Ramos (cell line): ENCODE measurements at regions not wholly inside any gene's neighbourhood (a gene's known extent, or its start where the extent isn't known, plus 50 kb on each side); places are given as distances from the start of the nearest gene placed in this dataset.

Experiments used
- in situ Hi-C: fragments of 300-500 bp; cut with MboI; formaldehyde crosslinking; loops from one replicate; pipeline ENCODE4 v1.14.3; 2022; ENCODE audit warnings: low sequenced_read_pairs; ENCODE audit not compliant: unreplicated experiment

DNA sequence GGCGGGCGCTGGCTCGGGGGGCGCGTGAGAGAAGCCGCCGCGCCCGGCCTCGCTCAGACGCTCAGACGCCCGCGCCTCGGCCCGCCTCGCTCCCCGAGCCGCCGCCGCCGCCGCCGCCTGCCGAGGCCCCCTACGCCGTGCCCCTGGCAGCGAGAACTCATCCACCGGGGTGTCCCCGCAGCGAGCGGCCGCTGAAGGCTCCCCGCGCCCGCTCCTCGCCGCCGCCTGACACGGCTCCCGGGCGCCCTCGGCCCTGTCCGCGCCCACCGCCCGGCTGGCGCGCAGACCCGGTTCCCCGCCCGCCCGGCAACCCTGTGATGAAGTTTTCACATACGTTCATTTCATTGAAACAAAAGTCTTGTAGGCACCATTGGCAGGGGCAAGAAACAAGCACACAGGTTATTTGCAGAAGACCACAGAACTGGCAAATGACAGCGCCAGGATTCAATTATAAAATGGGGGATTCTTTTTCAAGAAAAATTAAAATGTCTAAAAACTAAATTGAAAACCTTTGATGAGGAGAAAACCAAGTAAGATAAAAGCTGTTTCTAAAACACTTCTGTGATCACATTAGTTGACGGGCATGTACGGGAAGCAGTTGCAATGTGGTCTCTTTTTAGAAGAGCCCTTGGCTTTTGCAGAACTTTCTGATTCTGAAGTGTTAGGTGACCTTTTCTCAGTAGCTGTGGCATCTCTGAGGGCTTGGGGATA, 50.5 kb upstream of the TUBA3D start:
- in situ Hi-C loops, result no loop called here

DNA sequence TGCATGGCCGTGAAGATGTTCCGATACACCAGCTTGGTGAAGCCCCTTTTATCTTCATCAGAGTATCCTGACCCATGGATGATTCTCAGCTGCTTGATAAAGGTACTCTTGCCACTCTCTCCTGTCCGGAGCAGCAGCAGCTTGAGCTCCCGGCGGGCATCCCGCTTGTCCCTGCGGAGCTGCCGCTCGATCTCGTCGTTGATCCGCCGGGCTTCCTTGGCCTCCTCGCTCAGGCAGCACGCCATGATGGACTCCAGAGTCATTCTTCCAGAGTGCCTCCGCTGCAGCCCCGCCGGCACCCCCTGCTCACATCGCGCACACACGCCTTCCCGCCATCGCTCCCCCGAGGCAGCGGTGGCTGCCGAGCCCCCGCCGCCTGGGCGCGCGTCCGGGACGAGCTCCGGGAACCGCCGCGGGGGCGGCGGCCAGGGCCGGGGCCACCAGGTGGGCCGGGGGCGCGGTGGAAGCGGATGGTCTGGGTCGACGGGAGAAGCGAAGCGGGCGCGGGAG, 51.3 kb upstream of the TUBA3D start:
- in situ Hi-C loops, result loop anchor here (25.0 kb wide), 3 partner anchors 238 to 713 kb away; no protein-coding TSS in a partner anchor

DNA sequence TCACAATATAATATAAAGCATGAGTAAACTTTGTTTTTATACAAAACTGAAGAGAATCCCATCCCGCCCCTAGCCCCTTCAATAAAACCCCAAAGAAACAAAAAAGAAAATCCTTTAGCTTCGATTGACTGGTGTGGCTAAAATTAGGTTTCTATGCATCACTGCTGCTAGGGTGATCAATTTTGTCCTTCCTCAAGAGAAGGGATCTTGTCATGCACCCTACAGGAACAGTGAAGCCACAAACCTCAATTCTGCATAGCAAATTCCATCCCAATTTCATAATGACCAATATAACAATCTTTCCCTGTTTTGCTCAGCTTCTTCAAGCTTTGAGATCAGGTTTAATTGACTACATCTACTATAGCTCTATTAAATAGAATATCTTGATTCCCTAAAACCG, 55.2 kb upstream of the TUBA3D start:
- in situ Hi-C loops, result loop anchor here (25.0 kb wide), 3 partner anchors 242 to 717 kb away; no protein-coding TSS in a partner anchor

DNA sequence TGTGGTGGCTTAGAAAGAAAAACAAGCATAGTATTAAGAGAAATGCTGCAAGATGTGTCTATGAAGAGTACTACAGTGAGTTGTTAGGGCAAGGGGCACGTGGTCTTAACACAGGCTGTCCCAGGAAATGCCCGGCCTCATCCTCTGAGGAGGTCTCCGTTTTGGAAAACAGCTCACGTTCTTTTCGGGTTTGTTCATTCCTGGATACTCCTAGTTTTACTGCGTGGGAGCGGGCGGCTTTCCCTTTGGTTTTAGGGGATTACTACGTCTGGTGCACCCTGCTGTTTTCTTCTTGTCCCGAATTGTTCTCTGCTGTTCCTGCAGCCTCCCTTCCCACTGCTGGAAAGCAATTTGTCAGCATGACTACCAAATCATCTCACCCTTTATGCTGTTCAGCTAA, 55.5 kb upstream of the RAB6D start:
- in situ Hi-C loops, result loop anchor here (25.0 kb wide), 3 partner anchors 243 to 718 kb away; no protein-coding TSS in a partner anchor

DNA sequence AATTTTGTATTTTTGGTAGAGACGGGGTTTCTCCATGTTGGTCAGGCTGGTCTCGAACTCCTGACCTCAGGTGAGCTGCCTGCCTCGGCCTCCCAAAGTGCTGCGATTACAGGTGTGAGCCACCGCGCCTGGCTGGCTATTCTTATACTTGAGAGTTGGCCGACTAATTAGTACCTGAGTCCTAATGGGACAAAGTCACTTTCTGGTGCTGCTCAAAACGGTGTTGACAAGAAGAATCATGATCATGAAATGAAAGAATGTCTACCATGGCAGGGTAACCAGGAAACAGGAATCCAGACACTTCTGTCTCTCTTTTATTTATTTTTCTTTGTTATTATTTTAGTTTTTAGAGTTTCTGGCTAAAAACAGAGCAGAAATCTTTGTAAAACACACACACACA, 54.7 kb upstream of the RAB6D start:
- in situ Hi-C loops, result loop anchor here (25.0 kb wide), 3 partner anchors 244 to 719 kb away; no protein-coding TSS in a partner anchor

DNA sequence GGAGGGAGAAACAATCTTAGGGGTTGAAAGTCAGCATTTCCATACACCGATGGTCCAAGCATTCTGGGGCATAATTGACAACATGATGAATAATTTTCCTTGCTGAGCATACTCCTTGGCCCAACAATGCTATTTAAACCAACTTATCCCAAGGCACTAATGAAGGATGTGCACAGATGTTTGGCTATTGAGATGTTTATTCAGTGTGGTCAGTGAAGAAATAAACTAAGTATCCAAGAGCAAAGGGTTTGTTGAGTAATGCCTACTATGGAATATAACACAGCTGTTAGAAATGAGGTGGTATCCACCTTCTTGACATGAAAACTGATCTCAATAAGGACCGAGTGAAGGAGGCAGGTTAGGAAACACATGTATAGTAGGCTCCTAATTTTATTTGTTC, 53.9 kb upstream of the RAB6D start:
- in situ Hi-C loops, result loop anchor here (25.0 kb wide), 3 partner anchors 244 to 719 kb away; no protein-coding TSS in a partner anchor

DNA sequence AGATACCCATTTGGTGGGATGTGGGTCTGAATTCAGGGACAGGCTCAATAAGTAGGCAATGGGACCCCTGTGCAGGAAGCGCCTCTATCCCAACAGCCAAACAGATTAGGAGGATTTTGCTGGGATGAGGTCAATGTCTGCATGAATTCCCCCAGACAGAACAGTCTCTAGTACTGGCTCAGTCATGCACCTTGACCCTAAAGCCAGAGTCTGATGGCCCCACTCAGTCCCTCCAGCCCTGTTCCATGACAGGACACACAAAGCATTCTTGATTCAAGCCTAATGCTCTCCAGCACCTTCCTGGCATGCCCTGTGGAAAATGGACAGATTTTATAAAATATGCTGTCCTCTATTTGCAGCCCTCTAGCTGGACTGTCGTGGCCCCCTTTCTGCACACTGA, 49.8 kb upstream of the RAB6D start:
- in situ Hi-C loops, result loop anchor here (25.0 kb wide), 3 partner anchors 249 to 724 kb away; no protein-coding TSS in a partner anchor
